IMR-90 (cell line): ENCODE measurements at regions not wholly inside any gene's neighbourhood (a gene's known extent, or its start where the extent isn't known, plus 50 kb on each side); places are given as distances from the start of the nearest gene placed in this dataset.

Experiments used
- ATAC-seq: fragments of 200-7000 bp; cut with Tn5 transposase; 2 replicates; pipeline ENCODE4 v1.9.1; 2020; ENCODE audit warnings: low read depth, mild to moderate bottlenecking, moderate library complexity
- BruUV-seq: library from RNA; stranded (reverse); fragments of 400-500 nt; replicated peaks from 2 replicates; lab custom pipeline; 2021; lab: Mats Ljungman, UMichigan
- CTCF ChIA-PET: fragments of 300-600 bp; formaldehyde crosslinking; extraction: SDS; loops from one replicate; lab custom pipeline; 2021; ENCODE audit warnings: antibody characterized with exemption; lab: Yijun Ruan, JAX
- POLR2A ChIA-PET: fragments of 300-600 bp; sonication (Branson Sonifier 250); formaldehyde crosslinking; loops from one replicate; lab custom pipeline; 2022; ENCODE audit warnings: antibody characterized with exemption; ENCODE audit not compliant: unreplicated experiment; lab: Charles Lee
- DNase-seq: peaks from one replicate; pipeline ENCODE4 v3.0.0; 2013
- H2AFZ ChIP-seq: replicated peaks from 2 replicates; pipeline ENCODE3; 2013; ENCODE audit warnings: low read length, mild to moderate bottlenecking; ENCODE audit not compliant: poor library complexity
- H2AK5ac ChIP-seq: 2 replicates; pipeline ENCODE4 v1.6.1; 2013; ENCODE audit warnings: low read depth, low read length, inconsistent platforms
- H2AK9ac ChIP-seq: replicated peaks from 2 replicates; pipeline ENCODE3; 2013; ENCODE audit warnings: mild to moderate bottlenecking, low read depth, low read length, moderate library complexity; ENCODE audit not compliant: poor library complexity
- H2BK120ac ChIP-seq: 2 replicates; pipeline ENCODE4 v1.6.1; 2013; ENCODE audit warnings: low read depth, low read length, inconsistent platforms
- H2BK15ac ChIP-seq: 3 replicates; pipeline ENCODE4 v1.6.1; 2013; ENCODE audit warnings: low read depth, low read length, inconsistent platforms
- H2BK20ac ChIP-seq: 2 replicates; pipeline ENCODE4 v1.6.1; 2013; ENCODE audit warnings: low read depth, mild to moderate bottlenecking, inconsistent platforms, low read length, moderate library complexity
- H2BK5ac ChIP-seq: 2 replicates; pipeline ENCODE4 v1.6.1; 2013; ENCODE audit warnings: mild to moderate bottlenecking, low read depth, low read length, inconsistent platforms; ENCODE audit not compliant: poor library complexity, severe bottlenecking
- H3K14ac ChIP-seq: replicated peaks from 2 replicates; pipeline ENCODE4 v1.6.1; 2013; ENCODE audit warnings: low read depth, low read length, inconsistent platforms
- H3K18ac ChIP-seq: 2 replicates; pipeline ENCODE4 v1.6.1; 2013; ENCODE audit warnings: low read depth, low read length, control low read depth
- H3K23ac ChIP-seq: 2 replicates; pipeline ENCODE4 v1.6.1; 2013; ENCODE audit warnings: low read depth, low read length, inconsistent platforms
- H3K27ac ChIP-seq: 2 replicates; pipeline ENCODE4 v1.5.1; 2013; ENCODE audit warnings: mild to moderate bottlenecking, control low read depth, low read length; ENCODE audit not compliant: insufficient read depth
- H3K27me3 ChIP-seq: 2 replicates; pipeline ENCODE4 v1.6.1; 2013; ENCODE audit warnings: low read length; ENCODE audit not compliant: control insufficient read depth, insufficient read depth
- H3K36me3 ChIP-seq: 2 replicates; pipeline ENCODE4 v1.6.1; 2013; ENCODE audit warnings: low read length, mixed read lengths; ENCODE audit not compliant: control insufficient read depth, insufficient read depth
- H3K4ac ChIP-seq: 2 replicates; pipeline ENCODE4 v1.6.1; 2013; ENCODE audit warnings: low read depth, low read length, inconsistent platforms
- H3K4me1 ChIP-seq: 2 replicates; pipeline ENCODE4 v1.6.1; 2013; ENCODE audit warnings: low read length, mixed read lengths; ENCODE audit not compliant: control insufficient read depth, insufficient read depth
- H3K4me2 ChIP-seq: 2 replicates; pipeline ENCODE4 v1.6.1; 2013; ENCODE audit warnings: low read depth, mild to moderate bottlenecking, control low read depth, low read length, moderate library complexity
- H3K4me3 ChIP-seq: 2 replicates; pipeline ENCODE4 v1.5.1; 2013; ENCODE audit warnings: low read depth, mild to moderate bottlenecking, control low read depth, low read length, moderate library complexity; ENCODE audit not compliant: insufficient read depth
- H3K56ac ChIP-seq: 2 replicates; pipeline ENCODE4 v1.6.1; 2013; ENCODE audit warnings: low read length, inconsistent platforms; ENCODE audit not compliant: insufficient read depth; ENCODE audit errors: extremely low read depth
- H3K79me1 ChIP-seq, 2 experiments: 2 replicates each; pipeline ENCODE4 v1.6.1; 2013; ENCODE audit warnings: low read length in 2 of 2, inconsistent platforms in 1 of 2, low read depth in 1 of 2
- H3K9ac ChIP-seq: 2 replicates; pipeline ENCODE4 v1.6.1; 2013; ENCODE audit warnings: low read depth, low read length, control low read depth
- H3K9me1 ChIP-seq: 2 replicates; pipeline ENCODE4 v1.6.1; 2013; ENCODE audit warnings: low read length, inconsistent platforms; ENCODE audit not compliant: insufficient read depth
- H3K9me3 ChIP-seq: 2 replicates; pipeline ENCODE4 v1.6.1; 2013; ENCODE audit warnings: low read length; ENCODE audit not compliant: control insufficient read depth, insufficient read depth
- H4K20me1 ChIP-seq: 2 replicates; pipeline ENCODE4 v1.6.1; 2013; ENCODE audit warnings: low read length, inconsistent platforms; ENCODE audit not compliant: insufficient read depth
- H4K5ac ChIP-seq: 2 replicates; pipeline ENCODE4 v1.6.1; 2013; ENCODE audit warnings: mild to moderate bottlenecking, low read depth, low read length, control low read depth
- H4K8ac ChIP-seq, 2 experiments: 2 replicates each; pipeline ENCODE4 v1.6.1; 2013; ENCODE audit warnings: low read depth in 2 of 2, low read length in 2 of 2, control low read depth in 1 of 2, inconsistent platforms in 1 of 2
- H4K91ac ChIP-seq: 2 replicates; pipeline ENCODE4 v1.6.1; 2013; ENCODE audit warnings: low read depth, low read length, inconsistent platforms; ENCODE audit not compliant: insufficient read depth
- FOS ChIP-seq: fragments of 150-350 bp; IDR thresholded peaks from 2 replicates; pipeline ENCODE4 v1.6.1; 2016; ENCODE audit warnings: low read depth, low read length
- POLR2A ChIP-seq: IDR thresholded peaks from 2 replicates; pipeline ENCODE4 v1.6.1; 2012; ENCODE audit warnings: mild to moderate bottlenecking, low read depth, low read length
- RAD21 ChIP-seq: IDR thresholded peaks from 2 replicates; pipeline ENCODE4 v1.6.1; 2012; ENCODE audit warnings: low read length, improper control_type of control experiment
- RCOR1 ChIP-seq: IDR thresholded peaks from 2 replicates; pipeline ENCODE4 v1.6.1; 2012; ENCODE audit warnings: mild to moderate bottlenecking, low read length, improper control_type of control experiment; ENCODE audit not compliant: insufficient replicate concordance
- whole genome bisulfite sequencing, 2 experiments: methylation state at CpG; one replicate each; pipeline versions ENCODE4 v1.1.5 to v1.1.7; 2013; ENCODE audit warnings: missing lambda C conversion rate in 2 of 2; ENCODE audit not compliant: insufficient read length in 1 of 2; ENCODE audit errors: extremely low coverage in 2 of 2; 5-methylcytosine and 5-hydroxymethylcytosine counted together
- dilution Hi-C: fragments of 300-500 bp; cut with HindIII; formaldehyde crosslinking; loops from one replicate; pipeline ENCODE4 v1.14.3; 2018; ENCODE audit warnings: low sequenced_read_pairs; ENCODE audit not compliant: unreplicated experiment
- in situ Hi-C: fragments of 300-500 bp; cut with MboI; formaldehyde crosslinking; loops from 3 replicates; pipeline ENCODE4 v1.14.3; 2019; ENCODE audit warnings: low sequenced_read_pairs, inconsistent platforms, mixed read lengths
- intact Hi-C: fragments of 100-400 bp; cut with micrococcal nuclease; formaldehyde crosslinking; loops from 2 replicates; pipeline ENCODE4 v1.10.0; 2022

DNA sequence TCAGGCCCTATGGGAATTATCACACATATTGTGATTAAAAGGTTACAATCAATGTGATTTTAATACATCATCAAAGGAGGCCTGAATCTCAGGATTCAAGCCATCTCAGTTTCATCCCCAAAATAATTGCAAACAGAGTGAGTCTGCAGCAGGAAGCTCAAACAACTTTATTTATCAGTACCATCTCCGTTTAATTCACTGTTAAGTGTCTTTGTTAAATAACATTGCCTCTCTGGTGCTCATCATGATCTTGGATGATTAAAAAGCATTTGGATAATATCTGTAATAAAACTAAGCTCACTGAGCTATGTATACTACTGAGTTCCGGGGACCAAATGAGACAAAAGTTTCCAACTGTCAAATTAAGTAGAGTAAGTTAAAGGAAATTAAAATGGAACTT, 817.8 kb upstream of the CNTNAP5 start:
- Histone ChIP-seq H3K14ac (no peak overlapping the region), H2AK9ac (no peak overlapping the region), H3K4me1 (no peaks in the 10 kb centered on the region), H2BK20ac (no peak overlapping the region), H4K8ac (no peak overlapping the region), H2BK15ac (no peak overlapping the region), H3K56ac (no peak overlapping the region), H4K91ac (no peak overlapping the region), H3K23ac (no peak overlapping the region), H3K27ac (no peak overlapping the region), H4K5ac (no peak overlapping the region), H2BK5ac (no peak overlapping the region), H3K9ac (no peak overlapping the region), H2AK5ac (no peak overlapping the region), H2AFZ (no peak overlapping the region), H3K4ac (no peak overlapping the region), H3K9me3 (peaks cover 7% of the 10 kb centered on the region; the same call in 1 of the 2 replicates), H3K27me3 (no peaks in the 10 kb centered on the region), H3K4me3 (no peak overlapping the region), H3K9me1 (no peaks in the 10 kb centered on the region), H3K4me2 (no peak overlapping the region), H3K79me1 (no peaks in the 10 kb centered on the region), H3K36me3 (no peaks in the 10 kb centered on the region), H3K18ac (no peak overlapping the region), H2BK120ac (no peak overlapping the region), H4K20me1 (no peaks in the 10 kb centered on the region)
- in situ Hi-C loops (no loop called here), intact Hi-C loops (no loop called here), dilution Hi-C loops (no loop called here)
- TF ChIP-seq POLR2A (no peak), RCOR1 (no peak), RAD21 (no peak), FOS (no peak)
- DNase-seq (no peak), ATAC-seq (no peak)
- no TSS peak for BruUV-seq
- ChIA-PET CTCF (no interaction called here), POLR2A (no interaction called here)
- WGBS, 2 experiments: no CpG with 5 or more reads among the region's 2 CpGs
